Neural cell (in vitro differentiated cells): ENCODE measurements at regions not wholly inside any gene's neighbourhood (a gene's known extent, or its start where the extent isn't known, plus 50 kb on each side); places are given as distances from the start of the nearest gene placed in this dataset.

Source experiments
- H2AFZ ChIP-seq: fragments of 200-600, 300-800 bp; sonication (generic), shearing (Covaris generic); 2 replicates; pipeline ENCODE4 v1.6.0; 2014; ENCODE audit warnings: low read depth, mild to moderate bottlenecking, antibody characterized with exemption, low read length, moderate library complexity
- H3F3A ChIP-seq: fragments of 200-600 bp; shearing (Covaris generic); 2 replicates; pipeline ENCODE4 v1.6.1; 2016; ENCODE audit warnings: mild to moderate bottlenecking, moderate library complexity, mixed read lengths, antibody characterized with exemption, low read length; ENCODE audit not compliant: insufficient read depth, poor library complexity, severe bottlenecking
- H3K27ac ChIP-seq: fragments of 200-600, 300-800 bp; sonication (generic), shearing (Covaris generic); 2 replicates; pipeline ENCODE4 v1.5.1; 2014; ENCODE audit warnings: mild to moderate bottlenecking, low read length, moderate library complexity
- H3K27me3 ChIP-seq: fragments of 300-800, 200-600 bp; sonication (generic), shearing (Covaris generic); 2 replicates; pipeline ENCODE4 v1.6.0; 2014; ENCODE audit warnings: mild to moderate bottlenecking, low read depth, low read length, moderate library complexity; ENCODE audit not compliant: insufficient read depth
- H3K36me3 ChIP-seq: fragments of 300-800, 200-600 bp; sonication (generic), shearing (Covaris generic); 2 replicates; pipeline ENCODE4 v1.5.1; 2014; ENCODE audit warnings: mild to moderate bottlenecking, antibody characterized with exemption, low read length, moderate library complexity; ENCODE audit not compliant: insufficient read depth
- H3K4me2 ChIP-seq: fragments of 300-800, 200-600 bp; sonication (generic), shearing (Covaris generic); 2 replicates; pipeline ENCODE4 v1.6.0; 2014; ENCODE audit warnings: mild to moderate bottlenecking, low read length
- H3K4me3 ChIP-seq: fragments of 300-800, 200-600 bp; sonication (generic), shearing (Covaris generic); 2 replicates; pipeline ENCODE4 v1.5.1; 2014; ENCODE audit warnings: mild to moderate bottlenecking, low read length, moderate library complexity
- H3K79me2 ChIP-seq: fragments of 200-600 bp; shearing (Covaris generic); replicated peaks from 2 replicates; pipeline ENCODE4 v1.6.0; 2014; ENCODE audit warnings: mild to moderate bottlenecking, low read length, moderate library complexity; ENCODE audit not compliant: insufficient read depth
- H3K9ac ChIP-seq: fragments of 300-800, 200-600 bp; sonication (generic), shearing (Covaris generic); 2 replicates; pipeline ENCODE4 v1.6.1; 2016; ENCODE audit warnings: mild to moderate bottlenecking, low read length, mixed read lengths
- H3K9me2 ChIP-seq: fragments of 200-600 bp; shearing (Covaris generic); 2 replicates; pipeline ENCODE4 v1.6.1; 2016; ENCODE audit warnings: mild to moderate bottlenecking, low read length, mixed read lengths; ENCODE audit not compliant: insufficient read depth
- H3K9me3 ChIP-seq: fragments of 200-600, 300-800 bp; sonication (generic), shearing (Covaris generic); 2 replicates; pipeline ENCODE4 v1.6.1; 2016; ENCODE audit warnings: mild to moderate bottlenecking, mixed run types, low read length, moderate library complexity, mixed read lengths
- H4K20me1 ChIP-seq: fragments of 200-600 bp; shearing (Covaris generic); 2 replicates; pipeline ENCODE4 v1.6.1; 2016; ENCODE audit warnings: mild to moderate bottlenecking, mixed run types; ENCODE audit not compliant: insufficient read depth
- CTCF ChIP-seq: fragments of 450-650 bp; IDR thresholded peaks from 2 replicates; pipeline ENCODE4 v1.5.1; 2014; ENCODE audit warnings: antibody characterized with exemption, mild to moderate bottlenecking, moderate library complexity; ENCODE audit not compliant: poor library complexity, severe bottlenecking
- EP300 ChIP-seq: fragments of 450-650 bp; conservative IDR thresholded peaks from 2 replicates; pipeline ENCODE4 v1.6.1; 2014; ENCODE audit warnings: antibody characterized with exemption, mild to moderate bottlenecking, moderate library complexity; ENCODE audit not compliant: poor library complexity, severe bottlenecking
- EZH2 ChIP-seq: fragments of 200-600, 300-800 bp; shearing (Covaris generic), sonication (generic); IDR thresholded peaks from 2 replicates; pipeline ENCODE4 v1.6.1; 2014; ENCODE audit warnings: antibody characterized with exemption, low read length, borderline replicate concordance, mild to moderate bottlenecking; ENCODE audit not compliant: insufficient read depth, poor library complexity, severe bottlenecking
- MXI1 ChIP-seq: fragments of 450-650 bp; conservative IDR thresholded peaks from 2 replicates; pipeline ENCODE4 v1.6.1; 2014; ENCODE audit warnings: antibody characterized with exemption, mild to moderate bottlenecking; ENCODE audit not compliant: poor library complexity, severe bottlenecking
- POLR2AphosphoS5 ChIP-seq: IDR thresholded peaks from 2 replicates; pipeline ENCODE4 v1.6.1; 2012
- RAD21 ChIP-seq: fragments of 450-650 bp; conservative IDR thresholded peaks from 2 replicates; pipeline ENCODE4 v1.6.1; 2014; ENCODE audit warnings: antibody characterized with exemption, mild to moderate bottlenecking, moderate library complexity
- REST ChIP-seq: IDR thresholded peaks from 2 replicates; pipeline ENCODE4 v1.6.1; 2012; ENCODE audit warnings: borderline replicate concordance
- SMC3 ChIP-seq: fragments of 450-650 bp; conservative IDR thresholded peaks from 2 replicates; pipeline ENCODE4 v1.6.1; 2014; ENCODE audit warnings: antibody characterized with exemption, mild to moderate bottlenecking, moderate library complexity; ENCODE audit not compliant: poor library complexity
- TAF1 ChIP-seq: IDR thresholded peaks from 2 replicates; pipeline ENCODE4 v1.6.1; 2012; ENCODE audit warnings: low read depth

GRCh38 chr12:65546528-65546927 lies 268.0 kb downstream of the MSRB3 start:
- H4K20me1 ChIP-seq: no peaks in the 10 kb centered on the region
- H3K9ac ChIP-seq: no peak overlapping the region
- no peaks in the 10 kb centered on the region for H3K79me2 ChIP-seq
- no peak for TF ChIP-seq MXI1
- no peak for TF ChIP-seq REST
- TF ChIP-seq RAD21: no peak
- no peak for TF ChIP-seq EP300
- TF ChIP-seq POLR2AphosphoS5: no peak
- no peak for TF ChIP-seq CTCF
- TF ChIP-seq TAF1: no peak
- TF ChIP-seq EZH2: no peak
- TF ChIP-seq SMC3: no peak
- H3K36me3 ChIP-seq: no peaks in the 10 kb centered on the region
- no peak overlapping the region for H3K4me2 ChIP-seq
- no peak overlapping the region for H3K27ac ChIP-seq
- H3K9me3 ChIP-seq: no peaks in the 10 kb centered on the region
- no peaks in the 10 kb centered on the region for H3F3A ChIP-seq
- H3K9me2 ChIP-seq: no peaks in the 10 kb centered on the region
- no peaks in the 10 kb centered on the region for H3K27me3 ChIP-seq
- no peak overlapping the region for H2AFZ ChIP-seq
- H3K4me3 ChIP-seq: no peak overlapping the region

- no peaks in the 10 kb centered on the region for H3K9me2 ChIP-seq
- no peaks in the 10 kb centered on the region for H3K79me2 ChIP-seq
- no peak overlapping the region for H3K9ac ChIP-seq
- H3K36me3 ChIP-seq: no peaks in the 10 kb centered on the region
- H2AFZ ChIP-seq: no peak overlapping the region
- H3K9me3 ChIP-seq: no peaks in the 10 kb centered on the region
- H3K27ac ChIP-seq: no peak overlapping the region
- no peaks in the 10 kb centered on the region for H3K27me3 ChIP-seq
- H3K4me2 ChIP-seq: no peak overlapping the region
- no peak overlapping the region for H3K4me3 ChIP-seq
- no peaks in the 10 kb centered on the region for H3F3A ChIP-seq
- H4K20me1 ChIP-seq: no peaks in the 10 kb centered on the region
- TF ChIP-seq REST (no peak), SMC3 (peak; percentile 92), CTCF (peak; percentile 87), POLR2AphosphoS5 (no peak), TAF1 (no peak), MXI1 (no peak), RAD21 (peak; percentile 85), EZH2 (no peak), EP300 (no peak)
Observed at GRCh38 chr12:65556676-65557437, 267.4 kb upstream of the HMGA2 start.
